ENCODE measurements at regions not wholly inside any gene's neighbourhood (a gene's known extent, or its start where the extent isn't known, plus 50 kb on each side); places are given as distances from the start of the nearest gene placed in this dataset.

GRCh38 chr7:131276190-131276589 is 51.5 kb upstream of the MKLN1 start:
- Mint-ChIP-seq H3K4me1 (no peaks in the 10 kb centered on the region), H3K27ac (no peak overlapping the region), H3K36me3 (no peaks in the 10 kb centered on the region), H3K9me3 (peaks cover 0 to 3% (median 0%) of the 10 kb centered on the region in 3 donors), H3K27me3 (no peaks in the 10 kb centered on the region), H3K4me3 (no peak overlapping the region)
- Histone ChIP-seq H3K27me3 (replicated peaks in 1 of 2; ENCODE audit: control insufficient read depth in 2 of 2, extremely low read depth in 1 of 2, insufficient read depth in 2 of 2, low read length in 1 of 2) (no peaks in the 10 kb centered on the region), H3K4me1 (ENCODE audit: control insufficient read depth in 1 of 2, extremely low read depth in 1 of 2, insufficient read depth in 2 of 2, low read length in 2 of 2) (no peaks in the 10 kb centered on the region), H3K36me3 (ENCODE audit: control insufficient read depth in 2 of 2, extremely low read depth in 1 of 2, insufficient read depth in 1 of 2, low read length in 1 of 2) (no peaks in the 10 kb centered on the region), H3K9me3 (no peaks in the 10 kb centered on the region), H3K4me3 (ENCODE audit: control insufficient read depth in 1 of 2, extremely low read depth in 1 of 2, low read length in 1 of 2) (no peak overlapping the region), H3K27ac (ENCODE audit: low read length) (no peak overlapping the region)
- DNase-seq, result no peak
- ATAC-seq (replicated peaks in 1 of 4), result no peak
- ChIA-PET CTCF (no interaction called here), POLR2A (interaction anchor here in 1 of 2 donors (0.6 kb wide), 1 partner anchor 13 kb away, joined by 3 read pairs; no protein-coding TSS in a partner anchor)
- WGBS (ENCODE audit: insufficient coverage), result 90% methylated on average over 2 of the region's 5 CpGs

DNA sequence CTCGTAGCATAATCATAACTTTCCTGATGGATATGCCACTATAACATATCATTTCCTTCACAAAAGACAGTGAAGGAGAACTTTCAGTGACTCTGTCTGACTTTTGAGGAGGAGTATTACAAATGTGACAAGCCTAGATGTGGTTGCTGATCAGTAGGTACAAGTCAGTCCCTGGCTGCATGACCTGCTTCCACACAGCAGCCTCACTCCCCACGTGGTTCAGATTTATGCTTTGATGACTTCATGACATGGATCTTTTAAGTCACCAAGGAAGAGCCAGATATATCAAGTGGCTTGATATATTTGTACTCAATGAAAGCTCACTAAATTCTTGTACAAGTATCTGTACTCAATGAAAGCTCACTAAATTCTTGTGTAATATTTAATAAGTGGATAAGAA is 50.9 kb upstream of the MKLN1 start:
- H3K4me1 Mint-ChIP-seq, result no peaks in the 10 kb centered on the region
- H3K27ac Mint-ChIP-seq, result no peak overlapping the region
- no peak for DNase-seq
- no peaks in the 10 kb centered on the region for H3K36me3 Mint-ChIP-seq
- Histone ChIP-seq H3K4me1 (ENCODE audit: control insufficient read depth in 1 of 2, extremely low read depth in 1 of 2, insufficient read depth in 2 of 2, low read length in 2 of 2) (no peaks in the 10 kb centered on the region), H3K27me3 (replicated peaks in 1 of 2; ENCODE audit: control insufficient read depth in 2 of 2, extremely low read depth in 1 of 2, insufficient read depth in 2 of 2, low read length in 1 of 2) (no peaks in the 10 kb centered on the region), H3K27ac (ENCODE audit: low read length) (no peak overlapping the region), H3K4me3 (ENCODE audit: control insufficient read depth in 1 of 2, extremely low read depth in 1 of 2, low read length in 1 of 2) (no peak overlapping the region), H3K36me3 (ENCODE audit: control insufficient read depth in 2 of 2, extremely low read depth in 1 of 2, insufficient read depth in 1 of 2, low read length in 1 of 2) (no peaks in the 10 kb centered on the region), H3K9me3 (no peaks in the 10 kb centered on the region)
- ChIA-PET POLR2A (interaction anchor here in 1 of 2 donors (0.6 kb wide), 1 partner anchor 14 kb away, joined by 3 read pairs; no protein-coding TSS in a partner anchor), CTCF (no interaction called here)
- no peaks in the 10 kb centered on the region for H3K27me3 Mint-ChIP-seq
- ATAC-seq (replicated peaks in 1 of 4), result no peak
- no peak overlapping the region for H3K4me3 Mint-ChIP-seq
- WGBS (ENCODE audit: insufficient coverage), result no CpG with 5 or more reads among the region's 2 CpGs
- H3K9me3 Mint-ChIP-seq, result peaks cover 0 to 3% (median 0%) of the 10 kb centered on the region in 3 donors

Data from T-cell (primary cell).